ES-I3 (cell line): ENCODE measurements at regions not wholly inside any gene's neighbourhood (a gene's known extent, or its start where the extent isn't known, plus 50 kb on each side); places are given as distances from the start of the nearest gene placed in this dataset.

Source experiments
- H3K36me3 ChIP-seq: 2 replicates; pipeline ENCODE4 v1.6.1; 2013; ENCODE audit warnings: mild to moderate bottlenecking, low read length, control low read depth, moderate library complexity; ENCODE audit not compliant: insufficient read depth
- H3K4me1 ChIP-seq: 2 replicates; pipeline ENCODE4 v1.6.1; 2013; ENCODE audit warnings: mild to moderate bottlenecking, control low read depth, low read length; ENCODE audit not compliant: insufficient read depth
- H3K9ac ChIP-seq: 2 replicates; pipeline ENCODE4 v1.6.1; 2013; ENCODE audit warnings: low read depth, mild to moderate bottlenecking, low read length, moderate library complexity
- H3K9me3 ChIP-seq: 2 replicates; pipeline ENCODE4 v1.6.1; 2013; ENCODE audit warnings: mild to moderate bottlenecking, low read length, moderate library complexity; ENCODE audit not compliant: control insufficient read depth, insufficient read depth

GRCh38 chr1:60421965-60422364 is 348.4 kb upstream of the C1orf87 start:
- Histone ChIP-seq H3K4me1 (no peaks in the 10 kb centered on the region), H3K9me3 (no peaks in the 10 kb centered on the region), H3K36me3 (no peaks in the 10 kb centered on the region), H3K9ac (no peak overlapping the region)

- Histone ChIP-seq H3K36me3 (no peaks in the 10 kb centered on the region), H3K4me1 (no peaks in the 10 kb centered on the region), H3K9me3 (no peaks in the 10 kb centered on the region), H3K9ac (no peak overlapping the region)
These were observed 345.5 kb upstream of the C1orf87 start for GRCh38 chr1:60419023-60419422.

GRCh38 chr1:60415696-60416095 is 342.1 kb upstream of the C1orf87 start:
- no peaks in the 10 kb centered on the region for H3K36me3 ChIP-seq
- H3K9ac ChIP-seq, result no peak overlapping the region
- no peaks in the 10 kb centered on the region for H3K4me1 ChIP-seq
- no peaks in the 10 kb centered on the region for H3K9me3 ChIP-seq

GRCh38 chr1:60413091-60413490 is 339.5 kb upstream of the C1orf87 start:
- H3K4me1 ChIP-seq, result no peaks in the 10 kb centered on the region
- no peaks in the 10 kb centered on the region for H3K36me3 ChIP-seq
- no peak overlapping the region for H3K9ac ChIP-seq
- H3K9me3 ChIP-seq, result no peaks in the 10 kb centered on the region

- Histone ChIP-seq H3K4me1 (no peaks in the 10 kb centered on the region), H3K9me3 (no peaks in the 10 kb centered on the region), H3K9ac (no peak overlapping the region), H3K36me3 (no peaks in the 10 kb centered on the region)
These were observed 338.0 kb upstream of the C1orf87 start for GRCh38 chr1:60411591-60411990.

- Histone ChIP-seq H3K36me3 (no peaks in the 10 kb centered on the region), H3K9ac (no peak overlapping the region), H3K4me1 (no peaks in the 10 kb centered on the region), H3K9me3 (no peaks in the 10 kb centered on the region)
These were observed 329.2 kb upstream of the C1orf87 start for GRCh38 chr1:60402816-60403215.

GRCh38 chr1:60402216-60402615 is 328.6 kb upstream of the C1orf87 start:
- Histone ChIP-seq H3K36me3 (no peaks in the 10 kb centered on the region), H3K4me1 (no peaks in the 10 kb centered on the region), H3K9ac (no peak overlapping the region), H3K9me3 (no peaks in the 10 kb centered on the region)

GRCh38 chr1:60394436-60394835 is 320.9 kb upstream of the C1orf87 start:
- Histone ChIP-seq H3K4me1 (no peaks in the 10 kb centered on the region; the same call in 1 of the 2 replicates), H3K9me3 (no peaks in the 10 kb centered on the region), H3K9ac (no peak overlapping the region), H3K36me3 (no peaks in the 10 kb centered on the region)

GRCh38 chr1:60390593-60391282 is 317.2 kb upstream of the C1orf87 start:
- Histone ChIP-seq H3K4me1 (no peaks in the 10 kb centered on the region; the same call in 1 of the 2 replicates), H3K36me3 (no peaks in the 10 kb centered on the region), H3K9me3 (no peaks in the 10 kb centered on the region), H3K9ac (no peak overlapping the region)

- H3K9me3 ChIP-seq, result no peaks in the 10 kb centered on the region
- no peaks in the 10 kb centered on the region; the same call in 1 of the 2 replicates for H3K4me1 ChIP-seq
These were observed 314.8 kb upstream of the C1orf87 start for GRCh38 chr1:60388092-60388987.

GRCh38 chr1:60387175-60387574 is 313.6 kb upstream of the C1orf87 start:
- Histone ChIP-seq H3K36me3 (no peaks in the 10 kb centered on the region), H3K4me1 (no peaks in the 10 kb centered on the region; the same call in 1 of the 2 replicates), H3K9me3 (no peaks in the 10 kb centered on the region), H3K9ac (no peak overlapping the region)

More at GRCh38 chr1:60388092-60388987, 314.8 kb upstream of the C1orf87 start:
- no peak overlapping the region for H3K9ac ChIP-seq
- no peaks in the 10 kb centered on the region for H3K36me3 ChIP-seq

GRCh38 chr1:60386249-60386648 is 312.7 kb upstream of the C1orf87 start:
- Histone ChIP-seq H3K36me3 (no peaks in the 10 kb centered on the region), H3K4me1 (no peaks in the 10 kb centered on the region; the same call in 1 of the 2 replicates), H3K9ac (no peak overlapping the region), H3K9me3 (no peaks in the 10 kb centered on the region)

- no peaks in the 10 kb centered on the region for H3K36me3 ChIP-seq
- H3K9ac ChIP-seq, result no peak overlapping the region
- no peaks in the 10 kb centered on the region for H3K4me1 ChIP-seq
- no peaks in the 10 kb centered on the region for H3K9me3 ChIP-seq
These were observed 302.6 kb upstream of the C1orf87 start for GRCh38 chr1:60376196-60376595.

GRCh38 chr1:60374537-60374936 is 301.0 kb upstream of the C1orf87 start:
- Histone ChIP-seq H3K4me1 (no peaks in the 10 kb centered on the region), H3K36me3 (no peaks in the 10 kb centered on the region), H3K9me3 (no peaks in the 10 kb centered on the region), H3K9ac (no peak overlapping the region)

GRCh38 chr1:60367532-60367931 is 294.0 kb upstream of the C1orf87 start:
- Histone ChIP-seq H3K9ac (no peak overlapping the region), H3K4me1 (no peaks in the 10 kb centered on the region), H3K9me3 (no peaks in the 10 kb centered on the region), H3K36me3 (no peaks in the 10 kb centered on the region)
